Cerebellar nuclear complex (tissue), 1 donor: ENCODE measurements at regions not wholly inside any gene's neighbourhood (a gene's known extent, or its start where the extent isn't known, plus 50 kb on each side); places are given as distances from the start of the nearest gene placed in this dataset.
"Not testable (repeated sequence)": the region's sequence is repeated elsewhere in the genome, so short reads cannot be mapped to it uniquely, and the experiment has no call there.

Source experiments
- DNase-seq, 2 experiments: peaks; one replicate each; lab custom pipeline; 2025; lab: John Stamatoyannopoulos, UW

DNA sequence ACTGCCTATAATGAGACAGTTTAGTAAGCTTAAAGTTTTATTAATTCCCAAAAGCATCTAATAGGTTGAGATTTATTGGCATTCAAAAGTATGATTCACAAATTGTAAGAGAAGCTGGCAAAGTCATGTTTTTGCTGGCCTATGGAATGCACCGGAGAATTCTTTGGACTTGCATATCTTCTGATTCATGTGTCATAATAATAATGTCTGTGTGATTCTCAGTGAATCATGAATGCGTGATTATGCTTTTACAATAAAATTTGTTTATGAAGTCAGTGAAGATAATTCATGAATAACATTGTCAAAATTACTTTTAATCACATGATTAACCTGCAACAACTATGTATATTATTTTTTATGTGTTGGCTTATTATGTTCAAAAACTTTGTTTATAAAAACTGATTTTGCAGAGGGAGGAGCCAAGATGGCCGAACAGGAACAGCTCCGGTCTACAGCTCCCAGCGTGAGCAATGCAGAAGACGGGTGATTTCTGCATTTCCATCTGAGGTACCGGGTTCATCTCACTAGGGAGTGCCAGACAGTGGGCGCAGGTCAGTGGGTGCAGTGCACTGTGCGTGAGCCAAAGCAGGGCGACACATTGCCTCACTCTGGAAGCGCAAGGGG lies 389.2 kb downstream of the SRGAP2C start:
- not testable (repeated sequence) for DNase-seq

DNA sequence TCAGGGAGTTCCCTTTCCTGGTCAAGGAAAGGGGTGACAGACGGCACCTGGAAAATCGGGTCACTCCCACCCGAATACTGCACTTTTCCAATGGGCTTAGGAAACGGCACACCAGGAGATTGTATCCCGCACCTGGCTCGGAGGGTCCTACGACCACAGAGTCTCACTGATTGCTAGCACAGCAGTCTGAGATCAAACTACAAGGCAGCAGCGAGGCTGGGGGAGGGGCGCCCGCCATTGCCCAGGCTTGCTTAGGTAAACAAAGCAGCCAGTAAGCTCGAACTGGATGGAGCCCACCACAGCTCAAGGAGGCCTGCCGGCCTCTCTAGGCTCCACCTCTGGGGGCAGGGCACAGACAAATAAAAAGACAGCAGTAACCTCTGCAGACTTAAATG lies 389.7 kb downstream of the SRGAP2C start:
- not testable (repeated sequence) for DNase-seq

- DNase-seq = not testable (repeated sequence)
Measured at GRCh38 chr1:121582898-121583297, 398.1 kb downstream of the SRGAP2C start.

- DNase-seq = no peak
Measured at GRCh38 chr1:121586369-121587229, 401.8 kb downstream of the SRGAP2C start.

- DNase-seq = no peak
Measured at GRCh38 chr1:121587230-121587569, 402.4 kb downstream of the SRGAP2C start.

GRCh38 chr1:121587777-121588176 lies 403.0 kb downstream of the SRGAP2C start:
- no peak for DNase-seq

- DNase-seq = no peak
Measured at GRCh38 chr1:121594096-121594495, 409.3 kb downstream of the SRGAP2C start.

- DNase-seq = no peak
Measured at GRCh38 chr1:121595089-121595488, 410.3 kb downstream of the SRGAP2C start.

GRCh38 chr1:121604843-121605444 lies 420.2 kb downstream of the SRGAP2C start:
- DNase-seq = not testable (repeated sequence)

- DNase-seq = not testable (repeated sequence)
Measured at GRCh38 chr1:121607499-121607898, 422.7 kb downstream of the SRGAP2C start.
